DND-41 (cell line): ENCODE measurements at regions not wholly inside any gene's neighbourhood (a gene's known extent, or its start where the extent isn't known, plus 50 kb on each side); places are given as distances from the start of the nearest gene placed in this dataset.

Experiments used
- EZH2 ChIP-seq: IDR thresholded peaks from 3 replicates; pipeline ENCODE4 v1.6.1; 2012; ENCODE audit warnings: borderline replicate concordance, low read depth, mild to moderate bottlenecking, moderate library complexity, low read length, inconsistent platforms; ENCODE audit not compliant: severe bottlenecking
- TF ChIP-seq, protein P1 (sequence below): IDR thresholded peaks from 2 replicates; pipeline ENCODE4 v1.5.1; 2012; ENCODE audit warnings: borderline replicate concordance, low read length, moderate library complexity, mild to moderate bottlenecking; ENCODE audit not compliant: poor library complexity, severe bottlenecking; ENCODE audit errors: extremely low read depth

GRCh38 chr3:162142511-162142910 is 645.9 kb downstream of the OTOL1 start:
- TF ChIP-seq, protein P1, sequence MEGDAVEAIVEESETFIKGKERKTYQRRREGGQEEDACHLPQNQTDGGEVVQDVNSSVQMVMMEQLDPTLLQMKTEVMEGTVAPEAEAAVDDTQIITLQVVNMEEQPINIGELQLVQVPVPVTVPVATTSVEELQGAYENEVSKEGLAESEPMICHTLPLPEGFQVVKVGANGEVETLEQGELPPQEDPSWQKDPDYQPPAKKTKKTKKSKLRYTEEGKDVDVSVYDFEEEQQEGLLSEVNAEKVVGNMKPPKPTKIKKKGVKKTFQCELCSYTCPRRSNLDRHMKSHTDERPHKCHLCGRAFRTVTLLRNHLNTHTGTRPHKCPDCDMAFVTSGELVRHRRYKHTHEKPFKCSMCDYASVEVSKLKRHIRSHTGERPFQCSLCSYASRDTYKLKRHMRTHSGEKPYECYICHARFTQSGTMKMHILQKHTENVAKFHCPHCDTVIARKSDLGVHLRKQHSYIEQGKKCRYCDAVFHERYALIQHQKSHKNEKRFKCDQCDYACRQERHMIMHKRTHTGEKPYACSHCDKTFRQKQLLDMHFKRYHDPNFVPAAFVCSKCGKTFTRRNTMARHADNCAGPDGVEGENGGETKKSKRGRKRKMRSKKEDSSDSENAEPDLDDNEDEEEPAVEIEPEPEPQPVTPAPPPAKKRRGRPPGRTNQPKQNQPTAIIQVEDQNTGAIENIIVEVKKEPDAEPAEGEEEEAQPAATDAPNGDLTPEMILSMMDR = no peak
- TF ChIP-seq EZH2 = no peak
